ENCODE measurements at regions not wholly inside any gene's neighbourhood (a gene's known extent, or its start where the extent isn't known, plus 50 kb on each side); places are given as distances from the start of the nearest gene placed in this dataset.

DNA sequence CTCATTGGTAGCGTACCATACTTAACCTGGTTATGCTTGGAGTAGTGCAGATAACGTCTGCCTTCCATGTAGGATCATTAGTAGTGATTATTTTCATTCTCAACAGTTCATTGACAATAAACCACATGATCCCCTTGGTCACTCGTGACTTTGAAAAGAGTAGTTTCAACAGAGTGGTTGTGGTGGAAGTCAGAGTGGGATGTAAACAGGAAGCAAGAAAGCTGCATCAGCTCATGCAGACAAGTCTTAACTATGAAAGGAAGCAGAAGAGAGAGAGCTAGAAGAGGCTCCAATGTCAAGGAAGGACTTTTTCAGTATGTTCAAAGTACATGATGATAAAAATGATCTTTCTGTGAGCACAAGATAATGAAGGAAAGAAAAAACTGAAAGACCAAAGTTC, 287.4 kb downstream of the MBD2 start:
- DNase-seq (ENCODE audit: low spot score in 2 of 2) (no peak), FAIRE-seq (no peak)

DNA sequence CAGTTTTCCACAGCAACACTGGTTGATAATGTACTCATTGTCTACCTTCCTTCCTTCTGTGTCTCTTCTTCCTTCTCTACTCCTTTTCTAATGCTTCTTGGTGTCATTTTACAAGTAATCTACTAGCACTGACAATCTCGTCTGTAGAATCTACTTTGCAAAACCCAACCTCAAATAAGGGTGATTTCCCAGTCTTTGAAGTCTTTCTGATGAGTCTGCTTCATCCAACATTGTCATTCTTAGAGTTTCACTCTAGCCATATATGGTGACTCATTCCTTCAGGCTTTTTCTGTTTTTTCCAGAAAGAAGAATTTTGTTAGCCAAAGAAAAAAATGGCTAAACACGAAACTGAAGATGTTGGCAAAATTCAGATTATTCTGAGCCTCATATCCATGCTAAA, 288.7 kb downstream of the MBD2 start:
- FAIRE-seq (no peak), DNase-seq (ENCODE audit: low spot score in 2 of 2) (no peak)

DNA sequence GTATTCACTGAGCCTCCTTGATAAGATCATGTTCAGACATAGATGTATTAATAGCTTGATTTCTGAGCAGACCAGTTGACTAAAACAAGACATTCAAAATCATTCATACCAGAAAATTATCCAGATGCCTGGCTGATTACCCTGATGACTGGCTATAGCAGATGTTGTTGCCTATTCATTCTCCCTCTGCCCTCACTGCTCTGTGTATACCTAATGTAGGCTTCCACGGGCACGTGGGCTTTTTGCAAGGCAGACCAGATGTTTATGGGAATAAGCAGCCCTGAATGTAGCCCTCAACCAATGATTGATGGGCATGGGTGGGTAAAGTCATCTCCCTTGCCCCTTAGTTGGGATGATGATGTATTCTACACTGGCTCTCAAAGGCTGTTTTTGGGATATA, 289.1 kb downstream of the MBD2 start:
- FAIRE-seq (no peak), DNase-seq (ENCODE audit: low spot score in 2 of 2) (no peak)

DNA sequence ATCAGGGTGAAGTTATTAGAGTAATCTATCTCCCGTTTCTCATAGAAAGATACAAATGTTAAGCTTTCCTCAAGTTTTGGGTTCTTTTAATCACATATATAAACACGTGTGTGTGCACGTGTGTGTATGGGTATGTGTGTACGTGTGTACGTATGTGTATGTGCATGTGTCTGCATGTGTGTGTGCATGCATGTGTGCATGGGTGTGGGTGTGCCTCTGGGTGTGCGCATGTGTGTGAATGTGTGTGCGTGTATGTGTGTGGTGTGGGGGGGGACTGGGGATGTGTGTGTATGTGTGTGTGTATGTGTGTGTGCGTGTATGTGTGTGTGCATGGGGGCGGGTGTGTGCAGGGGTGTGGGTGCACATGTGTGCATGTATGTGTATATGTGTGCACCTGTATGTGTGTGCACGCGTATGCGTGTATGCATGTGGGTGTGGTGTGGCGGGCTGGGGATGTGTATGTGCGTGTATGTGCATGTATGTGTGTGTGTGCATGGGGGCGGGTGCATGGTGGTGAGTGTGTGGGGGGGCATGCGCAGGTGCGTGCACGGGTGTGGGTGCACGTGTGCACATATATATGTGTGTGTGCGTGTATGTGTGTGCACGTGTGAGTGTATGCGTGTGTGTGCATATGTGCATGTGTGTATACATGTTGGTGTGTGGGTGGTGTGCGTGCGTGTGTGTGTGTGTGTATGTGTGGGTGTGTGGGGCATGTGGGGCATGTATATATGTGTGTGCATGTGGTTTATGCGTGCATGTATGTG, 304.0 kb downstream of the MBD2 start:
- no peak for DNase-seq (ENCODE audit: low spot score in 2 of 2)
- no peak for FAIRE-seq

DNA sequence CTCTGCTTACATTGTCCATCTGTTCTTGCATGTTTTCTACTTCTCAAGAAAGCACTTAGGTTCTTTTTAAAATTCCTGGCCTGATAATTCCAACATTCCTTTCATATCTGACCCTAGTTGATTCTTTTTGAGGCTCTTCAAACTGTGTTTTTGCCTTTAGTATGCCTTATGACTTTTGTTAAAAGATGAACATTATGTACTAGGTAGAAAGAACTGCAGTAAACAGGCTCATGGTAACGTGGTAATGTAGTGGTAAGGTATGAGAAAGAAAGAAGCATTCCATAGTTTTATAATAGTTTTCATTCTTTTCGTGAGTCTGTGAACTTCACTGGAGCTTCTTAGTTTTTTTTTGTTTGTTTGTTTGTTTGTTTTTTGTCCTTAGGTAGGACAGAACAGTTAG, 306.4 kb downstream of the MBD2 start:
- no peak for FAIRE-seq
- DNase-seq (ENCODE audit: low spot score in 2 of 2) = no peak

DNA sequence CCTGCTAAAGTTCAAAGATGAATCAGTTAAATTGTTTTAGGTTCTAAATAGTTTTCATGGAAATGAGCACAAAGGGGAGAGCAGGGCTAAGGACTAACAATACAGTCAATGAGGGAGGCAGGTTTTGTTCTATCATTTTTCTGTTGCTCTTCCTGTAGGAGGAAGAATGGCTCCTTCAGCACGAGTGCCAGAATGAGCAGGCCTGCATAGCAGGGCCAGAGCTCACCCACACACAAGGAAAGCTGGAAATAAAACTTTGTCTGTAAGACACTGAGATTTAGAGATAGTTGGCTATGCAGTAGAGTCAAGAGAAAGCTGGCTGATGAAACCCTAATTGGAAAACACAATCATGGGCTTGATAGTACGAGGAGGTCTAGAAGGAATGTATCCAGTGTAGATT, 313.3 kb downstream of the MBD2 start:
- FAIRE-seq (no peak), DNase-seq (ENCODE audit: low spot score in 2 of 2) (no peak)

DNA sequence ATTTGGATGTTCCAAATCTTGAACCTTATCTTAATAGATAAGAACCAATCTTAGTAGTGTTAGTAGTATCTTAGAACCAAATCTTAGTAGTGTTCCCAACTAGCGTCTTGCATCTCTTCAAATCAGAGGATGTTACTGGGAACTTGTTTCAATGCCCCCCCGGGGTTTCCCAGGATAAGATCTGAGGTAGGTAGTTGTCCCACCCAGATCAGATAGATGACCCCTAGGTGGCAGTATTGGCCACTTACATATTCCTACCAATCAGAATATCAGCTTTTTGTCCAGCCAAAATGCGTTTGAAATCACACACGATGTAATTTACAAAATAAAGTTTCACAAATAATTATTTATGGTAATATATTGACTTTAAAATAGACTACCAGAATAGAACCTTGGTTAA, 314.8 kb downstream of the MBD2 start:
- DNase-seq (ENCODE audit: low spot score in 2 of 2) (no peak), FAIRE-seq (no peak)

DNA sequence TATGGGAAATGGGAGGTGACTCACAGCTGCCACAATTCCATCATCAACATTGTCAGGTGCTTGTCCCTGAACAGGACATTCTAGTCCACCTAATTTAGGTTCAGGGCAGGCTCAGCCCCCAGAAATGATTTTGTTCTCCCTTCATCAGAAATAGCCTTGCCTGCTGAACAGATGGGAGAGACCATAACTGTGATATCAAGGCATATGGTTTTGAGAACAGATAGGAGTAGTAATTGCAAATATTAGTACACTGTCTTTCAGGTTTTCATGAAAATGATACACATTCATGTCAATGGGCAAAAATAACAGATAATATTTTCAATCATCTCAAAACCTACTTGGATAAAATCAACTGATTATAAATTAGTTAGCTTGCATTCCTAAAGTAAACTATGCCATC, 316.5 kb downstream of the MBD2 start:
- FAIRE-seq = no peak
- DNase-seq (ENCODE audit: low spot score in 2 of 2) = no peak

DNA sequence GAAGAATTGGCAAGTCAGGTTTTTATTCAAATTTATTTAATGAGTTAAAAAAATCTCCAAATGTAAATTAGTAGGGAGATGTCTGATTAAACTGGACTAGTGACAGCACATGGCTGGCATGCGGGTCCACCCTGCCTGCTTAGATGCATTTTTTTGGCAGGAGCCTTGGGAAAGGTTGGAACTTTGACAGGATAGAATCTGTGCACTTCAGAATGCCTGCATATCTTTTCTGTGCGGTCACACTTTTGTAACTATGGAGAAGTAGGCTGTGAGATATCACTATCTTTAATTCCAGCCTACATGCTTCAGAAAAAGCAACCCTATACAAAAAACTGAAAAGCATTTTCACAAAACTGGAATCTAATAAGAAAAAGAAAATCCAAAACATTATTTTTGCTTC, 317.8 kb downstream of the MBD2 start:
- FAIRE-seq = no peak
- no peak for DNase-seq (ENCODE audit: low spot score in 2 of 2)

DNA sequence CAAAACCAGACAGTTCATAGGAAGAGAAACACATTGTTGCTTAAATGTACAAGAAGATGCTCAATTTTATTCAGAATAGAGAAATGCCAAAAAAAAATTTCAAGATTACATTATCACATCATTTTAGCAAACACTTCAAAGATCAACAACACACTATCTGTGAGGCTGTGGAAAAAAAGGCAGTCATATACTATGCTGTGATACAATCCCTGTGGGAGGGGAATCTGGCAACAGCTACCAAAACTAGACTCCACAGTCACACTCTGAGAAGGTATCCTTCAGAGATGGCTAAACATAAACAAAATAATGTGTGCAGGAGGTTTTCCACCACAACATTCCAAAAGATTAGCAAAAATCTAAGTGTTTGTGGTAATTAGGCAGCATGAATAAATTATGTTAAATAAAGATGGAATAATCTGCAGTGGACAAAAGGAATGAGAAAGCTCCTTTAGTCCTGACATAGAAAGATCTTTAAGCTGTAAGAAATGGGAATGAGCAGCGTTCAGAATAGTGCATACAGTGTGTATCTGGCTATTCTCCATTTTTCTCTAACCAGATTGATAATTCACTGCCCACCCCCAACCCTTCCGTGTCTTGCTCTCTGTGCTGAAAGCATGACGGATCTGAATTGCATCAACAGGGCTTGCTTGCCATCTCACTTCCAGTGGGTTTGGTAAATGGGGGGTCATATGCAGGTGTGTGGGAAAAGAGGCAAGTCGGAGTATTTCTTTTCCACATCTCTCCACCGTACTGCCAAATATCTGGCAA, 329.6 kb downstream of the MBD2 start:
- no peak for DNase-seq (ENCODE audit: low spot score in 2 of 2)
- no peak for FAIRE-seq

DNA sequence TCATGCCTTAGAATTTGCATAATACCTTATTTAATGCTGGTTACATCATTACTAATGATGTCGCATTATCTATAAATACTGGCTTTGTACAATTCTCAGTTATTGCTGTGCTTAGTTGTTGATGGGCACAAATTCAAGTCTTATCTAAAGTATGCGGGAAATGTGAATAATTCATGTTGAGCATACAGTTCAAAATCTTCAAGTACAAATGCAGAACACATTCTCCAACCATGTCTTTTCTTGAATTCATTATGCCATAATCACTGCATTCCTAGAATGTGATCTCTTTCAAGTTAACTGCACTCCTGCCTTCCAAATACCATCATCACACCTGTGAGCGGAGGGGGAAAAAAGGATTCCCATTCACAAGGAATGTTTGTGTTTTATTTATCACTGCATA, 337.0 kb downstream of the MBD2 start:
- no peak for DNase-seq (ENCODE audit: low spot score in 2 of 2)

DNA sequence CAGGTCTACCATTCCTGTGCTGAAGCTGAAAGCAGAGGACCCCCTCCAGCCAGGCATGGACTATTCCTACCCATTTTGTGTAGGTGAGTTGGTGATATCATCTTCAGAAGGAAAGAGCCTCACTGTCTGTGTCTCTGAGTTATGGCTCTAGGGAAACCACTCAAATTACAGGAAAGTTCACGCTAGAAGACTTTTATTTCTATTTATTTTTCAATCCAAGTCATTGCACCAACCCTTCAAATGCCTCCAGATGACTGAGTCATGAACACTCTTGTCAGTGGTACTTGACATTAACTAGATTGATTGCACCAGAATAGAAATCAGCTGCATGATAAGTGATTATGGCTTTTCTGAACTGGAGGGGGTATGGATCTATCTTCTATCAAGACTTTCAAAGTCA, 338.4 kb downstream of the MBD2 start:
- DNase-seq (ENCODE audit: low spot score in 2 of 2) (no peak), FAIRE-seq (no peak)

More for the DNA sequence above, 337.0 kb downstream of the MBD2 start:
- FAIRE-seq = no peak

DNA sequence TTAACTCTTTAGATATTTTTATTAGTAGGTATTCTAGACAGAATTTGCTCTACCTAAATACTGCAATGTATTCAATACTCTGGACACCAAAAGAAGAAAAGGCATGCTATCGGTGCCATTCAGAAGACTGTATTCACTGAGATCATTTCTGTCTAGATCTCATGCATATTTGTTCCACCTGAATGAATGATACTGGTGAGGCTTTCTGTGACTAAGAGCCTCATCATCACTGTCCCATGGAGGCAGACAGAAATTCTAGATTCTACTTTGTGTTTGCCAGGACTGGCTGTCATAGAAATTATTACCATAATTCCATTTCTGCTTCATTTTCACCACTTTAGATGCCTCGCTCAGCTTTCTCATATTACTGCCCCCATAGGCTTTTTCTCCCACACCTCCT, 340.7 kb downstream of the MBD2 start:
- DNase-seq (ENCODE audit: low spot score in 2 of 2) = no peak
- no peak for FAIRE-seq

DNA sequence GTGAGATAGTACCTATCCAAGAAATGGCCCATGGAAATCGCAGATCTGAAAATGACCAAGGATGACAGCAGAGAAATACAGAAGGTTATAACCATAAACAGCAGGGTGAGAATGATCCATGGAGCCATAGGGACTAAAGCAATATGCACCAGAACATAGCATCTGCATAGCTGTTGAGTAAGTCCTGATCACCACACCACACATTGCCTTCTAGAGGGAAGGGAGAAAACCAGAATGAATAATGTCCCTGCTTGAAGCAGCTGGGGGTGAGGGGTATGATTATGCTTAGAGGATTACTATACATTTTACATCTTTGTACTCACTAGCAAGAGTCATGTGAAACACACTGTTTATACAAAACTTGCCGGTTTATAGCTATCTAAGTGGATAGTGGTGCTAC, 350.4 kb downstream of the MBD2 start:
- DNase-seq (ENCODE audit: low spot score in 2 of 2) (no peak), FAIRE-seq (no peak)

DNA sequence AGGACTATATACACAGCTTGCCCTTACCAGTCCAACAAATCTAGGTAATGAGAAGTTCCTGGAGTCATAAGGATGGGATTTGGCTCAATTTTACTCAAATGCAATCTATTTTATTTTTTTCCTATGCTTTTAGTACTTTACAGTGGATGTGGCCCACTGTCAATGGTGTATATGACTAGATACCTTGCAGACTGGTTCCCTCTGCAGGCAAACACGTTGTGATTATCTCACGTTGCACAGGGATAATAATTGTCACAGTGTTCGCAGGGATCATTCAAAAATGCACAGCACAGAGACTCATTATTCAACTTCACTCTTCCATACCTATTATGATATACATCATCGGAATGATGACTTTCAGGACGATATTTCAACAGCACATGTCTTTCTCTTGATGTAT, 359.7 kb downstream of the MBD2 start:
- FAIRE-seq = no peak
- no peak for DNase-seq (ENCODE audit: low spot score in 2 of 2)

DNA sequence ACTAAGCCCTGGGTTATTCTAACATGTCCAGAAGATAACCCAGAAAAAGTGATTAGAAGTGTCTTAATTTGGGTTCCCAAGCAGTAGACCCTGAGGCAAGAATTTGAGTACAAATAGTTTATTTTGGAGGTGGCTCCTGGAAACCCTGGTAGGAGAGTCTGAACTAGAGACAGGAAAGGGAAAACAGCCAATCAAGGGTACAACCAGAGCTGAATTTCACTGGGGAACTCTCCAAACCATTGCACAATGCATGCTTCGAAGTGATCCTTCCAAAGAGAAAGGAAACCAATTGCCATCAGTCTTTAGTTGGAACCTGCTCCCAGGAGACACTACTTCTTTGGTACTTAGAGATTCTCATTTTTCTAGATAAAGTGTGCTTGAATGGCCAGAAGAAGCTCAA, 361.5 kb downstream of the MBD2 start:
- FAIRE-seq = no peak

DNA sequence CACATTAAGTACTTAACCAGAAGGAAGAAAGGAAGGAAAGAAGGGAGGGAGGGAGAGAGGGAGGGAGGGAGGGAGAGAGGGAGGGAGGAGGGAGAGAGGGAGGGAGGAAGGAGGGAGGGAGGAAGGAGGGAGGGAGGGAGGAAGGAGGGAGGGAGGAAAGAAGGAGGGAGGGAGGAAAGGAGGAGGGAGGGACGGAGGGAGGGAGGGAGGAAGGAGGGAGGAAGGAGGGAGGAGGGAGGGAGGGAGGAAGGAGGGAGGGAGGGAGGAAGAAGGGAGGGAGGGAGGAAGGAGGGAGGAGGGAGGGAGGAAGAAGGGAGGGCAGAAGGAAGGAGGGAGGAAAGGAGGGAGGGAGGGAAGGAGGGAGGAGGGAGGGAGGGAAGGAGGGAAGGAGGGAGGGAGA, 363.3 kb downstream of the MBD2 start:
- DNase-seq (ENCODE audit: low spot score in 2 of 2) (no peak), FAIRE-seq (no peak)

More for the DNA sequence above, 361.5 kb downstream of the MBD2 start:
- DNase-seq (ENCODE audit: low spot score in 2 of 2) = no peak

DNA sequence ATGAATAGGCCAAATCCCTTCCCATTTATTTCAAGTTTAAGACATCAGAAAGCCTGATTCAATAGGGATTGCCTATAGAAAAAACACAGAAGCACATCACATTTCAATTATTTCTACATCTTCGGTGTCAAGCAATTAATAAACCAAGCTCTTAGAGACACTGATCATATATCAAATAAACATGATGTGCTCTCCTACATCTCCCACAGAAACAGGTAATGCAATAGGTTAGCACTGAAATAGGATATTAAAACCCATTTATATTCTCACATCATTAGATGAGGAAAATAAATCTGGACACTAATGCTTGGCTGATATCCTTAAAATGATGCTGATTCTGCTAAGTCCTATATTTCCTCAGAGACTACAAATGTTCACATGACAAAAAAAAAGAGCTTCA, 364.7 kb downstream of the MBD2 start:
- no peak for DNase-seq (ENCODE audit: low spot score in 2 of 2)
- no peak for FAIRE-seq

DNA sequence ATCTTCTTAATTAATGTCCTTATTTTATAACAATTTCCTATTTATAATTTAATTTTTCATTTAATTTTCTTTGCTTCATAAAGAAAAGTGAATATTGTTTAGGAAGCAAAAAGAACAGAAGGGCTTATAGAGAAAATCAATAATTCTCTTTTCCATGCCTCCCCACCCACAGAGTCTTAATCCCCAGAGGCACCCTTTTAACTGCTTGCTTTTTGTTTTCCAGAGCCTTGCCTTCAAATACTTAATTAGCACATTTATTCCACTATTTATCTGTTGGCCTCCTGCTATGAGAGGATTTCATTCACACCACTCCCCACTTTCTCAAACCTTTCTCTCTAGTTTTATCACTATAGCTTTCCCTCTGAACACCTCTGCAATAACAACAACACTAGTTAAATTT, 373.6 kb downstream of the MBD2 start:
- no peak for DNase-seq (ENCODE audit: low spot score in 2 of 2)
- no peak for FAIRE-seq

DNA sequence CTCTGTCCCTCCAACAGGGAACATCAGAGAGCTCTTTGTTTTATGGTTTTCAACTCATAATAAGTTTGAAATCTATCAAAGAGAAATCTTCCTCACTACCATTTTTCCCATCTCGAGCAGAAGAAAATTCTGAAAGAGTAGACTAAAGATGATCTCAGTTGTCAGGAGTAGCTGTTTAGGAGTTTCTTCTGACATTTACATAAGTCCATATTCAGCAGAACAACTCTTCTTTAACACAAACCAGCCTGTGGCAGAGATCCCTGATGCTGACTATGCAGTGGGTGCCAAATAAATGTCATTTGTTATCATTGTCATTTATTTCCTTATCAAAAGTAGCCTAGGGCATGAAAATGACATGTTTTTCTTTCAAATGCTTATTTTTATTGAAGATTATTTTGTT, 380.7 kb downstream of the MBD2 start:
- DNase-seq (ENCODE audit: low spot score in 2 of 2) (no peak), FAIRE-seq (no peak)

DNA sequence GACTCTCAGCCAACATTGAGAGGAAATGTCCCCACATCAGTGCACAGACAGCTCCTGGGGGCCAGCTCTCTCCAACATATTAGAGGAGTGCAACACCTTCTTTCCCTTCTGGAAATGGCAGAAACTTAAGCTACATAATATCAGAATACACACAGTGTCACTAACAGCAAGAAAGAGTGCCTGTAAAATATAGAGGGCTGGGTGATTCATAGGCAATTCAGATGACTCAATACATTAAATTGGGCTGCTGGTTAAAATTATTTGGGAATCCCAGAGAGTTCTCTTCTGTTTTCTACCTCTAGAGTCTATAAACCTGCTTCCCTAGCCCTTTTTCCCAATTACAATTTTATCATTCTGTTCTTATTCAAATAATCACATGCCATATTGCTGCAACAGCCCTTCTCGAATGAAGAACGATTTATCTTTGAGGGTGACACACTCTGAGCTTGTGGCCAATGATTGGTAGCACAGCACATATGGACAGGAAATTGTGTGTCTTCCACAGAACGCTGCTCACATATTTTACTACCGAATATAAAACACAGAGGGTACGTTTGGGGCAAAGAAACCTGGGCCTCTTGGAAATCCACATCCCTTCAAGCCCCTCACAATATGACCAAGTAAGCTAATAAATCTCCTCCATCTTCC, 381.2 kb downstream of the MBD2 start:
- DNase-seq (ENCODE audit: low spot score in 2 of 2) (no peak), FAIRE-seq (no peak)

DNA sequence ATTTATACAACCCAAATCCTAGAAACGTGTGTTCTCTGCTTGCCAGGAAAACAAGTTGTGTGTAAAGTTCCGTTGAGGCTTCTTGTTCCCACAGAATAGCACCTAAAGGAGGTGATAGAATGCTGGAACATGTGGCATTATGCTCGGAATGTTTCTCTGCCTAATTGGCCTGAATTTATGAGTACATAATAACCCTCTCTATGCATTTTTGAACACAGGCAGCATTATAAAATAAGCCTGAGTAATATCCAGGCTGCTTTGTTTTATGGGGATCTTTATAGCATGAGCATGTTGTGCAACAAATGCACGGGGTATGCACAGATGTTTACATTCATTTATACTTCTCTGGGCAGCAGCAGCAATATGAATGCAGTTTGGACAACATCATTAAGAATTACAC, 385.7 kb downstream of the MBD2 start:
- DNase-seq (ENCODE audit: low spot score in 2 of 2) (no peak), FAIRE-seq (no peak)
